T-helper 17 cell (primary cell): ENCODE measurements at regions not wholly inside any gene's neighbourhood (a gene's known extent, or its start where the extent isn't known, plus 50 kb on each side); places are given as distances from the start of the nearest gene placed in this dataset.

ENCODE experiments used
- ATAC-seq: fragments of 150-1000 bp; cut with Tn5 transposase; 2 replicates; pipeline ENCODE4 v1.10.0; 2021; ENCODE audit warnings: mild to moderate bottlenecking, moderate library complexity
- DNase-seq, 3 donors: peaks; one replicate each; pipeline versions ENCODE4 v3.0.0 to v3.0.0-alpha.2; 2020 to 2021
- H3K9me3 ChIP-seq: one replicate; pipeline ENCODE4 v1.7.0; 2013; ENCODE audit warnings: low read length, mild to moderate bottlenecking; ENCODE audit not compliant: control insufficient read depth, poor library complexity, severe bottlenecking
- H3K27ac Mint-ChIP-seq: one replicate; pipeline ENCODE4 v1.8.0; 2022; ENCODE audit warnings: mild to moderate bottlenecking, moderate library complexity, mixed read lengths
- H3K27me3 Mint-ChIP-seq: one replicate; pipeline ENCODE4 v1.8.0; 2022; ENCODE audit warnings: mixed read lengths
- H3K36me3 Mint-ChIP-seq: one replicate; pipeline ENCODE4 v1.8.0; 2022; ENCODE audit warnings: low read depth, mixed read lengths
- H3K4me1 Mint-ChIP-seq: one replicate; pipeline ENCODE4 v1.8.0; 2022; ENCODE audit warnings: mild to moderate bottlenecking, mixed read lengths
- H3K4me3 Mint-ChIP-seq: one replicate; pipeline ENCODE4 v1.8.0; 2022; ENCODE audit warnings: mild to moderate bottlenecking, moderate library complexity, mixed read lengths

DNA sequence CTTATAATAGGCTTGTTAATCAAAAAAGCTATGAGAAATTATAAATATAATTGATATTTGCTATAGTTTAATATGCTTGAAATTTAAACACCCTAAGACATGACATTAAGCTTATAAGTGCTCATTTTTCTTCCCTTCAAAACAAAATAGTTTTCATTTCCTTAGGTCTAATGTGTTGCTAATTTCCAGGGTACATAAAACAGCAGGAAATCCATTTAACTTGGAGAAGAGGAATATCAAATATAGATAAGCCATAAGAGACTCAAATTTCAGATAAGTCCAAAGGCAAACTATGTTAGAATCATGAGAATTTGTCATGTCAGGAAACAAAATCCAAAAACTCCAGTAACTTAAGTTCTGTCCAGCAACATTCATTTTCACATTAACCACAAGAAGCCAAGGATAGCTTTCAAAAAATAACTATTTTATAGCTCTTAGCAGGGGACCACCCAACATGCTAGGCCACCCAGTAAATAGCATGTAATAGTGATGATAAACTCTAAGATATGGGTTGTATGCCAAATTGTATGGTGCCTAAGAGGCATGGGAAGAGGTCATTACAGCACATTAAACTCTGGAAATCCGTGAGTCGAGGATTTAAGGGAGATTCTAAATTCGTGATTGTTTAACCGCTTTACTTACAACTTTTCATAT, 298.1 kb downstream of the CRPPA start:
- no peaks in the 10 kb centered on the region for H3K27me3 Mint-ChIP-seq
- no peak for ATAC-seq
- no peak overlapping the region for H3K27ac Mint-ChIP-seq
- no peak overlapping the region for H3K4me3 Mint-ChIP-seq
- H3K36me3 Mint-ChIP-seq, result no peaks in the 10 kb centered on the region
- H3K9me3 ChIP-seq, result peaks cover 3% of the 10 kb centered on the region
- H3K4me1 Mint-ChIP-seq, result no peaks in the 10 kb centered on the region
- no peak for DNase-seq

DNA sequence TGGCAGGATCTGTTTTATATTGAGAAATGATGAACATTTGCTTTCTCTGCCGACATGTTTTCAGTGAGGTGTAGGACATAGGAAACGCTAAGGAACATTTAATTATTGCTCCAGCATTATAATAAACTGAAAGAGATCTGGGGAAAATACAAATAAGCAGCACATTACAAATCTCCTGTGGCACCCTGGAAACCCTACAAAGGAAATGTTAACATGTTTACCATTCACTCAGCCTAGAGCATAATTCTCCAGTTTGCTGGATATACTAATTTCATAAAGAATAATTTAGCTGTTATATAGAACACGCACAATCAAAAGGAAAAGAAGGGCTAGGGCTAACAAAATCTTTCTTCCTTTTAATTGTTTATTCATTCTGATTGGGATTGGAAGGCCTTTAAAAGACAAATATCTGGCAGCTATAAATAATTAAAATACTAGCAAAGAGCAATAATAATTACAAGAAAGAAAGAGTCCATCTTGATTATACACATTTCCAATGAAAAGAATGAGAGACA, 299.4 kb downstream of the CRPPA start:
- H3K4me1 Mint-ChIP-seq, result no peaks in the 10 kb centered on the region
- no peak overlapping the region for H3K27ac Mint-ChIP-seq
- no peak overlapping the region for H3K4me3 Mint-ChIP-seq
- DNase-seq (no peak), ATAC-seq (no peak)
- H3K9me3 ChIP-seq, result peaks cover 3% of the 10 kb centered on the region
- no peaks in the 10 kb centered on the region for H3K27me3 Mint-ChIP-seq
- H3K36me3 Mint-ChIP-seq, result peaks cover 3% of the 10 kb centered on the region

DNA sequence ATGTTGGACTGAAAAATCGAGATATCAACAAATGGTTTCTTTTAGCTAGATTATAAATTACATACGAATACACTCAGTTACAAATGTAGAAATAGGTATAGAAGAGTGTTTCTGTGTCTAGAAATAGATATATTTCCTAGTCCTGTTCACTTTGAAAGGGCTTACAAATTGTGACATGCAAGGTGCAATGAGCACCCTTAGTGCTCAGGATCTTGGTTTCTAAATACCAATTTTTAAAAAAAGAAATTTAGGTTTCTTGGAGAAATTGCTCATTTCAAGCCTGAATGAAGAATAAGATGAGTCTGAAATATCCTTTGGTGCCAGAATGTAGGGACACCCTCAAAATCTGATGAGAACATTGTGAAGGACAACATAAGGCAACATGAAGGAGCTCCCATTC, 306.0 kb downstream of the CRPPA start:
- DNase-seq (no peak), ATAC-seq (no peak)
- peaks cover 3% of the 10 kb centered on the region for H3K36me3 Mint-ChIP-seq
- H3K4me1 Mint-ChIP-seq, result no peaks in the 10 kb centered on the region
- H3K4me3 Mint-ChIP-seq, result no peak overlapping the region
- H3K27me3 Mint-ChIP-seq, result no peaks in the 10 kb centered on the region
- H3K27ac Mint-ChIP-seq, result no peak overlapping the region
- no peaks in the 10 kb centered on the region for H3K9me3 ChIP-seq

DNA sequence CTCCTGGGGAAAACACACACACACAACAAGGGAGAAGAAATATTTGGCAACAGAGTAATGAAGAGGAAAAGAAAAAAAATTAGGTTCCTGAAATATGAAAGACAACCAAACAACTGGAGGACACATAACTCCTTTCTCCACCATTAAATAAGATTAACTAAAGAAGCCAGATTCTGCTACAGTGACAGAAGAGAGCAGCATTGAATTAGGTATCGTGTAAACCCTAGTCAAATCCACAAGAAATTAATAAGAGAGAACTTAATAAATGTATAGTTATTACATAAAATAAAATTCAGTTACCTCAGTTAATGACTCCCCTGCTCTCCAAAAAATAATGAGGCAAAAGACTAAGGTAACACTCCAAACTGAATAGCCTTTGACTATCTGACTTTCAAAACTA, 306.7 kb downstream of the CRPPA start:
- no peak for DNase-seq

DNA sequence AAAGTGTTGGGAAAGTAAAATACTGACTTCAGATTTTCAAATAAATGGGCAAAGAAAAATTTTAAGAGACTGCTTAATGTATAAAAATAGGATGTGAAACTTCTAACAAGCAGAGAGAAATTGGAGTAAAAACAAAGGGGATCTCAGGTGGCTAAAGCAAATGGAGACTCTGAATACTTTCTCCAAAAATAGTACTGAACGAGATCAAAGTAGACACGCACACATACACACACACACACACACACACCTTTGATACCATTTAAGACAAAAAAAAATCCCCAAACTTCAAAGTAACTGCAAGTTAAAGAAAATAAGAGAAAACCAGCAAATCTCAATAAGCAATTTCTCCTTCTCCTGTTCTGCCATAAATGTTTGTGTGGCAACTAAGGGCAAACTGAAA, 307.3 kb downstream of the CRPPA start:
- H3K36me3 Mint-ChIP-seq, result peaks cover 3% of the 10 kb centered on the region
- DNase-seq (no peak), ATAC-seq (no peak)
- H3K9me3 ChIP-seq, result no peaks in the 10 kb centered on the region
- no peaks in the 10 kb centered on the region for H3K4me1 Mint-ChIP-seq
- no peak overlapping the region for H3K27ac Mint-ChIP-seq
- no peak overlapping the region for H3K4me3 Mint-ChIP-seq
- H3K27me3 Mint-ChIP-seq, result no peaks in the 10 kb centered on the region

More for the DNA sequence above, 306.7 kb downstream of the CRPPA start:
- Mint-ChIP-seq H3K4me1 (no peaks in the 10 kb centered on the region), H3K27me3 (no peaks in the 10 kb centered on the region), H3K27ac (no peak overlapping the region), H3K36me3 (peaks cover 3% of the 10 kb centered on the region), H3K4me3 (no peak overlapping the region)
- ATAC-seq, result no peak
- no peaks in the 10 kb centered on the region for H3K9me3 ChIP-seq

DNA sequence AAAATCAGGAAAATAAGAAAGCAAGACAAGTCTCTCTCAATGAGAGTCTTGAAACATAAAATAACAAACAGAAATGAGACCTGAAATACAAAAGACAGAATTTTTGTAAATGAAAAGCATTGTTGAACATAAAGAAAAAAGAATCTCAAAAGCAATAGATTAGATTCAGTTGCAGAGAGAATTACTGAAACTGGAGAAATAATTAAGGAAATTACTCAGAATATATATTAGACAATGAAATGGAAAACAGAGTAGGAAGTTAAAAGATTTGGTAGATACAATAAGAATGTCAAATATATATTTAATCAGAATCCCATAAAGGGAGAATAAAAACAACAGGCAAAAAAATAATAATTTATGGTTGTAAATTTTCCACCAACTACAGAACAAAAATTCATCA, 308.3 kb downstream of the CRPPA start:
- Mint-ChIP-seq H3K27ac (no peak overlapping the region), H3K4me1 (no peaks in the 10 kb centered on the region), H3K36me3 (peaks cover 3% of the 10 kb centered on the region), H3K4me3 (no peak overlapping the region), H3K27me3 (no peaks in the 10 kb centered on the region)
- ATAC-seq, result no peak
- H3K9me3 ChIP-seq, result no peaks in the 10 kb centered on the region
- no peak for DNase-seq

DNA sequence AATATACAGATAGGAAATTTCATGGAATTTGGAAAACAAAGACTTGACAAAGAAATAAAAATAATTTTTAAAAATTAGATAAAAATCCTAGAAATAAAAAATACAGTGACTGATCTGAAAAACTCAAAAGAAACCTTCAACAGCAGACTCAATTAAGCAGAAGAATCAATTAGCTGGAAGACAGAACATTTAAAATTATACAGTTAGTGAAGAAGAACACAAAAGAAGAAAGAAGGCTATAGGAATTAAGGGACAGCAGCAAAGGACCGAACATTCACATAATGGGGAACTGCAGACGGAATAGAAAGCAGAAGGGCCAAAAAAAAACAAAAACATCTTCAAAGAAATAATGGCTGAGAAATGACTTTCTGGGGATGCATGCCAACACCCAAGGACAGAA, 314.5 kb downstream of the CRPPA start:
- Mint-ChIP-seq H3K27ac (no peak overlapping the region), H3K4me3 (no peak overlapping the region), H3K36me3 (no peaks in the 10 kb centered on the region), H3K27me3 (no peaks in the 10 kb centered on the region), H3K4me1 (no peaks in the 10 kb centered on the region)
- peaks cover 4% of the 10 kb centered on the region for H3K9me3 ChIP-seq
- no peak for ATAC-seq
- no peak for DNase-seq

DNA sequence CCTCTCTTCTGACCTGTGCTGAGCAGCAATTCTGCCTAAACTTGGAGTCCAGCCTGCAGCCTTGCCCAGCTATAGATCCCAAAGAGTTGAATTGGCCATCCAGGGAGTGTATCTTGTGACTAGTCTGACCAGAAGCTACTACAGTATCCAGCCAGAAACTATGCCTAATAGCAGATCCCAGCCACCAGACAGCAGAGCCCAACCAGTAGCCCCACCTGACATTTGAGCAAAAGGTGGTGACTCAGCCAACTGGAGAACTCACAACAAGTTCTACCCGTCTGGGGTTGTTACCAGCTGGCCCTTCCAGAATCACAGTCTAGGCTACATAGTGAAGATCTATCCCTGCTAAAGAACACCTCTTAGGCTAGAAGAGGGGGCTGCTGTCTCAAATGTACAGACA, 315.0 kb downstream of the CRPPA start:
- no peak overlapping the region for H3K4me3 Mint-ChIP-seq
- H3K27ac Mint-ChIP-seq, result no peak overlapping the region
- no peaks in the 10 kb centered on the region for H3K4me1 Mint-ChIP-seq
- H3K27me3 Mint-ChIP-seq, result no peaks in the 10 kb centered on the region
- peaks cover 4% of the 10 kb centered on the region for H3K9me3 ChIP-seq
- DNase-seq (no peak), ATAC-seq (no peak)
- H3K36me3 Mint-ChIP-seq, result no peaks in the 10 kb centered on the region

DNA sequence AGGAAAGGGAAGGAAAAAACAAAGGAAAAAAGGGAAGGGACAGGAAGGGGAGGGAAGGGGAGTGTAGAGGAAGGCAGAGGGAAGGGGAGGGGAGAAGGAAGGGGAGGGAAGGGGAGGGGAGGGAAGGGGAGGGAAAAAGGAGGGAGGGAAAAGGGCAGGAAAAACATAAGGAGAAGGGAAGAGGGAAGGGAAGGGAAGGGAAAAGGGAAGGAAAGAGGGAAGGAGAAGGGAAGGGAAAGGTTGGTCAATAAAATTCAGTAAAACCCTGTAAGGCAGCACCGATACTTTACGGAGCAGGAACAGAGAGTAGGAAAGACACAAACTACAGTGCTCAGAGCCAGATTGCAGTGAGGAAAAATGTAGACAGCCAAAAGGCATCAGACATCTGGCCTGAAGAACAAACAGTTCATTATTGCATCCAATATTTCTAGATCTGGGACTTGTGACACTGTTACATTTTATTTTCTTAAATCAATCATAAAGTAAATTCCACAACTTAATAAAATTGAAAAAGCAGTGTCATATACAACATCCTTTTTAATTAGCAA, 322.0 kb downstream of the CRPPA start:
- Mint-ChIP-seq H3K36me3 (no peaks in the 10 kb centered on the region), H3K4me3 (no peak overlapping the region), H3K27me3 (no peaks in the 10 kb centered on the region), H3K4me1 (no peaks in the 10 kb centered on the region), H3K27ac (no peak overlapping the region)
- no peaks in the 10 kb centered on the region for H3K9me3 ChIP-seq
- no peak for ATAC-seq
- no peak for DNase-seq

DNA sequence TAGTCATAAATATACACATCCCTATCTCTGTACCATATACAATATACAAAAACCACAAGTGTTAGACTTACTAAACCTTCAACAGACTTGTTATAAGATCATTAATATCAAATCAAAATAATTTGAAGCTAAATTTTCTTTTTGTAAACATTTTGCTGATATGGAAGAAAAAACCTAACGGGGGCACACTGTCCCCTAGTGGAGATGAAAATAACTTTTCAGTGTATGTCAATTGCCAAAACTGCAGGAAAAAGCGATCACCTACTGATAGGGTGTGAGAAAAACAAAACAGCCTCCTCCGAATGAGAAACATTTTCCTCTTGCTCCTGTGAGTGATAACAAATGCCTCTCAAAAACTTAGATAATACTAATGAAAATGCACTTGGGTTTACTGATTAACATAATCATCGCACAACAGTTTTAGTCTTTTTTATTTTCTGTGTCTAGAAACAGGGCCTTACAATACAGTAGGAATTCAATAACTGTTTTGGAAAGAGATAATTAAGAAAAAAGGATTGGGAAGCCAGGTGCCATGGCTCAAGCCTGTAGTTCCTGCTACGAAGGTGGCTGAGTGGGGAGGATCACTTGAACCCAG, 322.7 kb downstream of the CRPPA start:
- H3K9me3 ChIP-seq, result no peaks in the 10 kb centered on the region
- Mint-ChIP-seq H3K27ac (no peak overlapping the region), H3K4me3 (no peak overlapping the region), H3K36me3 (no peaks in the 10 kb centered on the region), H3K4me1 (no peaks in the 10 kb centered on the region), H3K27me3 (no peaks in the 10 kb centered on the region)
- ATAC-seq, result no peak
- DNase-seq, result no peak

DNA sequence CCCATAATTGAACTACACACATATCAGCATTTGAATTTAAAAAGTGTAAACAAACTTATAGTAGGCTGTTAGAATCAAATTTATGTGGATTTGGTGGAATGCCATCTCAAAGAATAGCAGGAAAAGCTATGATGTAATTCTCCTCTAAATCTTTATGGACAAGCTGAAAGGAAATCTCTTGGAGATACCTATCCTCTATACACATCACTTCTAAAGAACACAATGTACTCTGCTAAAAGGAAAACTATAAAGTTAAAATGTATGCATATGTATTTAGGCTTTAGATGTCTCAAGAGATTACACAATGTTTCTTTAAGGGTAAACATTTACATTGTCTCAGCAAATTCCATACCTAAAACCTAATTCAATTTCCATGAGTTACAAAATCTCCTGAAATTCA, 323.3 kb downstream of the CRPPA start:
- no peaks in the 10 kb centered on the region for H3K27me3 Mint-ChIP-seq
- H3K27ac Mint-ChIP-seq, result no peak overlapping the region
- H3K4me3 Mint-ChIP-seq, result no peak overlapping the region
- H3K4me1 Mint-ChIP-seq, result no peaks in the 10 kb centered on the region
- no peaks in the 10 kb centered on the region for H3K9me3 ChIP-seq
- H3K36me3 Mint-ChIP-seq, result no peaks in the 10 kb centered on the region
- ATAC-seq, result no peak
- DNase-seq, result no peak

DNA sequence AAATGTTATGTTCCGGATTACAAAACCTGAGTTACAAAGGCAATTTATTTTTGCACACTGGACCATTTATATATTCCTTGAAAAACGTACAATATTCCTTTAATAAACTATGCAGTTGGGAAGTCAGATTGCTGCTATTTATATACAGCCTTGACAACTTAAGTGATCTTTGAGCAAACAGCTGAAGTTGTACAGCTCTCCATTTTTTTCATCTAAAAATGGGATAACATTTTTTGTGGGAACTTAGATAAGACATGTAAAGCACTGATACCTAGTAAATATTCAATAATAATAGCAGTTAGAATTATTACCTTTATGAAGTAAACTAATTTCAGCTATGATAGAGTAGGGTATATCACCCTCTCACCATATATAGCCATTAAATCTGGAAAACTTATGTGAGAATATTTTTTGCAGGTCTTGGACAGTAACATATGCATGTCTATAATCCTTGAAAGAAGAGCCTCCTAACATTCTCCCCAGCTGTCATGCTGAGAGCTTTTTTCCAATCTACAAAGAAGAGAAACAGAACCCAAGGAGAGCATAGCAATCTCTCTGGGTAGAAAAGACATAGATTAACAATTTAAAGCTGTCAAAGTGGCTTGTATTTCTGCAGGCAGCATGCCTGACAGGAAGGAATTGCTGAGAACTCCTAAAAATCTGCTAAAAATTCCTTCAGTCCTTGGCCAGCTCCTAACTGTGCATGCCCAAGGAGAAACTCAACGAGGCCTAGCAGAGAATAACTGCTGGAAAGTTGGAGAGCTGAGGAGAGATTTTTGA, 326.0 kb downstream of the CRPPA start:
- Mint-ChIP-seq H3K27me3 (no peaks in the 10 kb centered on the region), H3K4me3 (no peak overlapping the region), H3K27ac (no peak overlapping the region), H3K4me1 (no peaks in the 10 kb centered on the region), H3K36me3 (no peaks in the 10 kb centered on the region)
- H3K9me3 ChIP-seq, result no peaks in the 10 kb centered on the region
- ATAC-seq, result no peak
- no peak for DNase-seq

DNA sequence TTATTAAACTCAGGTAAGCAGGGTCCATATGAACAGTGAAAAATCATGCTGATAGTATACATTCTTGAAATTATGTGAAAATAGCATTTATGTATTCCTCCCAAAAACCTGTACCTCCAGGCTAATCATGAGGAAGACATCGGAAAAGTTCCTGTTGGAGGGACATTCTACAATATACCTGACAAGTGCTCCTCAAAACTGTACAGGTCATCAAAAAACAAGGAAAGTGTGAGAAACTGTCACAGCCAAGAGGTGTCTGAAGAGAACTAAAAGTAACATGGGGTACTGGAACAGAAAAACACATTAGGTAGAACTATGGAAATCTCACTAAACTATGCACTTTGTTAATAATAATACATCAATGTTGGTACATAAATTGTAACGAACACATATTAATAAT, 326.7 kb downstream of the CRPPA start:
- ATAC-seq, result no peak
- no peaks in the 10 kb centered on the region for H3K27me3 Mint-ChIP-seq
- H3K4me3 Mint-ChIP-seq, result no peak overlapping the region
- no peak for DNase-seq
- no peaks in the 10 kb centered on the region for H3K36me3 Mint-ChIP-seq
- H3K27ac Mint-ChIP-seq, result no peak overlapping the region
- H3K9me3 ChIP-seq, result no peaks in the 10 kb centered on the region
- no peaks in the 10 kb centered on the region for H3K4me1 Mint-ChIP-seq
